ENCODE measurements at regions not wholly inside any gene's neighbourhood (a gene's known extent, or its start where the extent isn't known, plus 50 kb on each side); places are given as distances from the start of the nearest gene placed in this dataset.

GRCh38 chr6:139657119-139657518 is 282.7 kb upstream of the CITED2 start:
- TF ChIP-seq, protein P1, sequence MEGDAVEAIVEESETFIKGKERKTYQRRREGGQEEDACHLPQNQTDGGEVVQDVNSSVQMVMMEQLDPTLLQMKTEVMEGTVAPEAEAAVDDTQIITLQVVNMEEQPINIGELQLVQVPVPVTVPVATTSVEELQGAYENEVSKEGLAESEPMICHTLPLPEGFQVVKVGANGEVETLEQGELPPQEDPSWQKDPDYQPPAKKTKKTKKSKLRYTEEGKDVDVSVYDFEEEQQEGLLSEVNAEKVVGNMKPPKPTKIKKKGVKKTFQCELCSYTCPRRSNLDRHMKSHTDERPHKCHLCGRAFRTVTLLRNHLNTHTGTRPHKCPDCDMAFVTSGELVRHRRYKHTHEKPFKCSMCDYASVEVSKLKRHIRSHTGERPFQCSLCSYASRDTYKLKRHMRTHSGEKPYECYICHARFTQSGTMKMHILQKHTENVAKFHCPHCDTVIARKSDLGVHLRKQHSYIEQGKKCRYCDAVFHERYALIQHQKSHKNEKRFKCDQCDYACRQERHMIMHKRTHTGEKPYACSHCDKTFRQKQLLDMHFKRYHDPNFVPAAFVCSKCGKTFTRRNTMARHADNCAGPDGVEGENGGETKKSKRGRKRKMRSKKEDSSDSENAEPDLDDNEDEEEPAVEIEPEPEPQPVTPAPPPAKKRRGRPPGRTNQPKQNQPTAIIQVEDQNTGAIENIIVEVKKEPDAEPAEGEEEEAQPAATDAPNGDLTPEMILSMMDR (IDR thresholded peaks at IDR 0.05) = no peak
- no peak for DNase-seq (ENCODE audit: low spot score)

DNA sequence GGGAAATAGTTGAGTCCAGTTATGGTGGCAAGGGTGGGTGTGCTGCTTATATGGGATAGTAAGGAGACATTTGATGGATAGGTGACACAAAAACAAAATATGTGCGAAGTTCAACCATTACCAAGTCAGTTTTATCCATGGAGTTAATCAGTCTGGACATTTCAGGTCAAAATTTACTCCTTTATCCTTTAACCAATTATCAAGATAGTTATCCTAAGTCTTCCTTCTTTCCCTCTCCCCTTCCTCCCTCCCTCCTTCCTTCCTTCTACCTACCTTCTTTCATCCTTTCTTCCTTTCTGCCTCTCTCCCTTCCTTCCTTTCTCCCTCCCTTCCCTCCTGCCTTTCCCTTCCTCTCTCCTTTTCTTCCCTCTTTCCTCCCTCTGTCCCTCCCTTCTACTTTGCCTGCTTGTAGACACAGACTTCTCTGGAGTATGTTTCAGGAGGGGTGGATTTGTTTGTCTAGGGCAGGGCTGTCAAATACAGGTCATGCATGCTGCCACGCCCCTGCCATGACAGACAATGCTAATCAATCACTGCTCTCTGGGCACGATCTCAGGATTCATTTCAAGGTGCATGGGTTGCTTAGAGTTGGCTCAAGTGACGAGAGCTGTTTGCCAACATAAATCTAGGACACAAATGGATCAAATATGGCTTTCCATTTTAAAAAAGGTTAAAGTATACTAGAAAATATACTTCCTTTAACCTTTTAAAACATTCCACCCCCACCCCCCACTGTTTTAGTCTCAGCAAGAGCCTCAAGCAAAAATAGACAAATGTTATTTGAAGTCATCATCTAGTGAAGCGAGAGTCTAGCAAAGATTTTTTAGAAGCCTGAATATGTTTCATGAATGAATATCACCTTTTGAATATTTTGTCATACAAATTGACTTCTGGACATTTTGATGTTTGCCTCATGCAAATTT is 281.6 kb upstream of the CITED2 start:
- Histone ChIP-seq H3K4me3 (no peak overlapping the region), H3K27me3 (no peaks in the 10 kb centered on the region), H3K27ac (no peak overlapping the region), H3K9me3 (no peaks in the 10 kb centered on the region), H3K4me1 (no peaks in the 10 kb centered on the region), H3K36me3 (no peaks in the 10 kb centered on the region)
- DNase-seq (ENCODE audit: low spot score) = no peak
- TF ChIP-seq, protein P1 (IDR thresholded peaks at IDR 0.05) = no peak

More at GRCh38 chr6:139657119-139657518, 282.7 kb upstream of the CITED2 start:
- no peak overlapping the region for H3K4me3 ChIP-seq
- H3K36me3 ChIP-seq = no peaks in the 10 kb centered on the region
- no peak overlapping the region for H3K27ac ChIP-seq
- H3K27me3 ChIP-seq = no peaks in the 10 kb centered on the region
- no peaks in the 10 kb centered on the region for H3K9me3 ChIP-seq
- H3K4me1 ChIP-seq = no peaks in the 10 kb centered on the region

DNA sequence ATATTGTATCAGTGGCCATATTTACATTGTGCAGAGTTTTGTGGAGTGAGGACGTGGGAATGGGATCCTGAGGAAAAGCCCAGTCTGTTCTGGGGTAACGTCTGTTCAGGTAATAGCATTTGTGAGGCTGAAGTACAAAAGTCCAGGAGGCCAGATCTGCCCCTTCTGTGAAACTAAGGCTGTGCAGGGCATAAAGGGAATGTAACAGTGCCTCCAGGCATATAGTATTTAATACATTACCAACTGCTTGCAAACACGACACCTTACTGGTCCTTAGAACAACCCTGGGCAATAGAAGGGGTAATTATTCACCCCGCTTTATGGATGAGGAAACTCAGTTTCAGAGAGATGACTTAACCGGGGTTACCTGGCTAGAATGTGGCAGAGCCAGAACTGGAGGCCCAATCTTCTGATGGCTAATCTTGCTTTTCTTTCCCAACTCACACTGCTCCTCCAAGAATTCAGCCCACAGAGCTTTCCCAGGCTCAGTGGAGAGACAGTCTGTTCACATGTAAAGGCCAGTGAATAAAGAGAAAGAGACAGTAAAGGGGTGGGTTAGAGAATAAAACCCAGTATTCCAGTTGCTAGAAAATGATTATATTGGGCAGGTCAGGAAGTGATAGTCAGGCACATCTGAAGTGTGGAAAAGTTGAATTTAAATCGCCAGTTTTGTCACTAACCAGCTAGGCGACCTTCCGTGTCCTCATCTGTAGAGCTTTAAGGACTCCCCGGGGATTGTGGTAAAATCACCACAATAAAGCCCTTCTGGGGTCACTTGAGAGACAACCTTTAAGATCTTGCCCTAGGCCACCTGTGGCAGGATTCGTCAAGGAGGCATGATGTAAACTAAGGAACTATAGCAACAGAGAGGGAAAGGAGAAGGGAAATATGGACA is 280.7 kb upstream of the CITED2 start:
- H3K4me3 ChIP-seq = no peak overlapping the region
- TF ChIP-seq, protein P1 (IDR thresholded peaks at IDR 0.05) = no peak
- no peaks in the 10 kb centered on the region for H3K36me3 ChIP-seq
- H3K4me1 ChIP-seq = no peaks in the 10 kb centered on the region
- H3K9me3 ChIP-seq = no peaks in the 10 kb centered on the region
- no peak overlapping the region for H3K27ac ChIP-seq
- H3K27me3 ChIP-seq = no peaks in the 10 kb centered on the region
- DNase-seq (ENCODE audit: low spot score) = no peak

DNA sequence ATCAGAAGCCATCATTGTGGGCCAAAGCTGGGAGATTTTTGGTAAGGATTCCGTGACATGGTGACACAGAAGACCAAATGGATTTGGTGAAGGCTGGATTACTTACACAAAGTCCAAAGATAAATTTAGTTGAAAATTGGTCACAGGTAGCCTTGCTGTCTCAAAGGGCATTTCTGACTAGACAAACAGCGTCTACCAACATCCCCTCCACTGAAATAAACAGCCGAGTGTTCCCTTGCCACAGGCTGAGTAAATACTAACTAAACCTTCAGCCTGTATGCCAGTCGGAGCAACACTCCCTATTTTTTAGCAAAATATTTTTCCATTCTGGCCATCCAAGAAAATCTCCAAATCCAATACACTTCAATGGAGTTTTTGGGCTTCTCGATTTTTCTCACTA is 279.9 kb upstream of the CITED2 start:
- TF ChIP-seq, protein P1 (IDR thresholded peaks at IDR 0.05) = no peak
- Histone ChIP-seq H3K4me1 (no peaks in the 10 kb centered on the region), H3K36me3 (no peaks in the 10 kb centered on the region), H3K27ac (no peak overlapping the region), H3K9me3 (no peaks in the 10 kb centered on the region), H3K4me3 (no peak overlapping the region), H3K27me3 (no peaks in the 10 kb centered on the region)
- no peak for DNase-seq (ENCODE audit: low spot score)

DNA sequence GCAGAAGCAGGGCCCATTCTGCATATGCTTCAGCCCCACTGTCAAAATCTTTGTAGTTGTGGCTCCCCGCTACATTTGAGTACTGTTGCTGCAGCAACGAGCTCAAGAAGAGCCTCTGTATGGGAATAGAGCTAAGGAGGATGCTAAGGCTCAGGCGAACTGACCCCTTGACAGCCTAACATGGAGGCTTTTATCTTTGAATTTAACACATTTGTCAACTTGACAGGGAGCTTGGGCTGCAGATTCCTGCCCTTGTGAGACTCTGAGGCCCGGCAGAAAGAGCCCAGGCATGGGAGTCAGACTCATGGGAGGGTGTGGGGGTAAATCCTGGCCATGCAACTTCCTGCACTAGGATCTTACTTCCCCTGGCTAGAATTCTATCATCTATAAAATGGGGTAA is 278.7 kb upstream of the CITED2 start:
- Histone ChIP-seq H3K36me3 (no peaks in the 10 kb centered on the region), H3K4me1 (no peaks in the 10 kb centered on the region), H3K27me3 (no peaks in the 10 kb centered on the region), H3K4me3 (no peak overlapping the region), H3K9me3 (no peaks in the 10 kb centered on the region), H3K27ac (no peak overlapping the region)
- TF ChIP-seq, protein P1 (IDR thresholded peaks at IDR 0.05) = no peak
- no peak for DNase-seq (ENCODE audit: low spot score)

All from right atrium auricular region (tissue), 2 donors.